Forelimb muscle (tissue), 1 donor: ENCODE measurements at regions not wholly inside any gene's neighbourhood (a gene's known extent, or its start where the extent isn't known, plus 50 kb on each side); places are given as distances from the start of the nearest gene placed in this dataset.
A peak's percentile ranks its signal among the peaks of the same experiment; 100 is the strongest.

ENCODE experiments used
- DNase-seq: peaks from one replicate; pipeline ENCODE4 v3.0.0-alpha.2; 2013; ENCODE audit warnings: low read depth

- no peak for DNase-seq
These were observed 607.0 kb upstream of the KIRREL3 start for GRCh38 chr11:127607487-127608085.

DNA sequence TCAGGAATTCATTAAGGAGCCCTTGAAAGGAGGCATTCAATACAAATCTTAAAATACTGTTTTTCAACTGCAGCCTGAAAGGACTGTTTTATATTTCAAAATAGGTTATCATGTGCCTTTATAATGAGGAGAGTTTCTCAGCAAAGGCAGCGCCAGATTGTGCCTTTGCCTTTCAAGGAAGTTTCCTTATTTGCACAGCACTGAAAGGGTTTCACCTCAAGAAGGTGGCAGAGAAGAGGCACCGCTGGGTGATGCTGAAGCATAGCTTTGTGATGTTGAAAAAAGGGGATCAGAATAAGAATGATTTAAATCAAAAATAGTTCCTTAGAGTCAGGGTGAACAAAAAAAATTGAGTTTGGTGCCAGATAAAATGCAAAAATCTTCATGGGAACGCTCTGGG is 601.0 kb upstream of the KIRREL3 start:
- no peak for DNase-seq

DNA sequence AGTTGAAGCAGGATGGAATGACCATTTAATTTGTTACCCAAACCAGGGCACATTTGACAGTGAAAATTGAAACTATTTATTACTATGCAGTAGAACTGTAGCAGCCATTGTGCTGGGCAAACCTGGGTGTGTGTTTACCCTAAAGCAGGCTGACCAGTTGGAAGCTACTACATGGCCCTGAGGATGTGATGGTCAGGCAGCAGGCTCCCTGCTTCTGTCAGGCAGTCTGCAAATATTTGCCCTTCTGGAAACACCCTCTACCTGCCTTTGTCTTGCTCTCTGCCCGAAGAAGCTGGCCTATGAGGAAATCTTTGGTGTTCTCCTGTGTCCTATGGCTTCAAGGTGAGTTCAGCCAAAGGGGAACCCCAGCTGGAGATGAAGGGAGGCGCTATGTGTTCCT is 600.1 kb upstream of the KIRREL3 start:
- no peak for DNase-seq

- DNase-seq = no peak
These were observed 597.9 kb upstream of the KIRREL3 start for GRCh38 chr11:127598476-127598875.

DNA sequence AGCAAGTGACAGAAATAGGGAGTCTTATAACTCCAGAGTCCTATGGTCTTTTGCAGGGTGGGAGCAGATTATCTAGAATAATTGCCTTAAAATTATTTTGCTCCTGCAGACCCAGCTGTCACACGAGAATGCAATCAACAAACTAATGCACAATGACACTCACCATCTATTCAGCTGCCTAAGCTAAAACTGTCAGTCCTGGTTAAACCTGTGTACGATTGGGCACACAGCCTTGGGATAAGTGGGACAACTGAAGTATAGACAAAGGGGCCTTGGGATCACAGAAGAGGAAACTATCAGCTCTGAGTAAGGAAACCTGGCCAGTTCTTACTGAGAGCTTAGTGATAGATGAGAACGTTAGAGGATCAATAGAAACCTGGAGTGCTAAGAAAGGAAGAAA is 595.9 kb upstream of the KIRREL3 start:
- no peak for DNase-seq

DNA sequence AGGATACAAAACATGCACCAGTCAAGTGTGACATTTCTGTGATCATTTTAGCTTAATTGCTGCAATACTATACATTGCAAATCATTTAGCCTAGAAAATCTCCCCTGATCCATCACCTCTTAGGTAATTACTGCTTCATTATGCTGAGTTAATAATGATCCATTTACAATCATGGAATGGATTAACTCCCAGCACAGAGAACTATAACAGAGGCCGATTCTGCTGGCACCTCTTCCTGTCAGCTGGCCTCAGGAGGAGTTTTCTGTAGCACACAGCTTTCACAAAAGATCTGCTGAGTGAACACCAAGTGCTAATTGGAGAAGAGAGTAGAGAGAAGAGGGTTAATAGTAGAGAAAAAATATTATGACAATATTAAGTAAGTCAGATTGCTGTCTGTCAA is 591.8 kb upstream of the KIRREL3 start:
- no peak for DNase-seq

DNA sequence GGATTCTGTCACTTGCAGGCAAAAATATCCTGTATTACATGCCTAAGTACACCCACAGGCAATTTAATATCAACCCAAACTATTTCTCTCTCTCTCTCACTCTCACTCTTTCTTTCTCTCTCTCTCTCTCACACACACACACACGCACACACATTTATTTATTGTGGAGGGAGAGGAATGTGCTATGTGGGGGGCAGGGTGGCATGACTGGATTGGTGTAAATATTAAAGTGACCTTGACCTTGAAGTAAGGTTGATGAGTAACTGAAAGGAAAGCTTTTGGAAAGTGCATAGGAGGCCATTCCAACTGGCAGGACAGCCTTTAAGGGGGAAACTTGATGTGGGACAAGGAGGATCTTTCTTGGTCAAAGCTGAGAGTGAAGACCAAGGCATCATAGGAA is 589.7 kb upstream of the KIRREL3 start:
- no peak for DNase-seq

- no peak for DNase-seq
These were observed 587.9 kb upstream of the KIRREL3 start for GRCh38 chr11:127588431-127588830.

GRCh38 chr11:127587511-127587910 is 586.9 kb upstream of the KIRREL3 start:
- no peak for DNase-seq

GRCh38 chr11:127576210-127576609 is 575.6 kb upstream of the KIRREL3 start:
- no peak for DNase-seq

- no peak for DNase-seq
These were observed 573.9 kb upstream of the KIRREL3 start for GRCh38 chr11:127574478-127574877.

- no peak for DNase-seq
These were observed 568.3 kb upstream of the KIRREL3 start for GRCh38 chr11:127568891-127569290.

- DNase-seq = no peak
These were observed 566.8 kb upstream of the KIRREL3 start for GRCh38 chr11:127567237-127567932.

DNA sequence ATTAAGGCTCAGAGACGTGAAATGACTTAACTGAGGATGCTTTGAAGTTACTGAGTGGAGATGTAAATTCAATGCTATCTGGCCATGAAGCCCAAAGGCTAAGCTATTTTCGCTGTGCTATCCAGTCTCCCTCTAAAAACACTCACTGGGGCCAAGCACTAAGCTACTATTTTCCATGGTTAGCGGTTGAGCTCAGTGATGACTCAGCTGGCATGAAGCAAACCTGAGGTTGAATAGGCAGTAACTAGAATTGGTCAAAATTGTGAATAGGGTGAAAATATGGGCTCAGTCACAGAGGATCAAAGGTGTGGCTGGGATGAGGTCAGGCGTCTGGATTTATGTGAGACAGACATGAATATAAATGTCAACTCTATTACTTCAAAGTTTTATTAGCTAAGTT is 564.2 kb upstream of the KIRREL3 start:
- no peak for DNase-seq

DNA sequence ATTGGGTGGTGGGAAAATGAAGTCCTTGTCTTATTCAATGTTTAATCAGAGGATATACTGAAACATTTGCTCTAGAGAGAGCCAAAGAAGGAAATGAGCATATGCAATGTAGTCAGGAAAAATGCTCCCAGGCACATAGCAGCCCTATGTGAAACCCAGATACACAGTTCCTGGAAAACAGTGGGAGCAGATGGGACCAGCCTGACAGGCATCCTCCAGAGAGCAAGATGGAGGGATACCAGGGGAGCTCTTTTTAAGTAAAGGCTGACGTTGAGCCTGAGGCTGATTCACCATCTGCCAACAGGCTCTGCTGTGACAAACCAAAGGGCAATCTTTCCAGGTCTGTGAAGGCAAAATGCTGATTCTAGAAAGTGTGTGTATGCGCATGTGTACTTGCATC is 559.4 kb upstream of the KIRREL3 start:
- no peak for DNase-seq

GRCh38 chr11:127552446-127552845 is 551.9 kb upstream of the KIRREL3 start:
- DNase-seq = no peak

- no peak for DNase-seq
These were observed 530.6 kb upstream of the KIRREL3 start for GRCh38 chr11:127531167-127531566.

GRCh38 chr11:127528297-127528696 is 527.7 kb upstream of the KIRREL3 start:
- no peak for DNase-seq

- DNase-seq = peak; percentile 2
These were observed 524.0 kb upstream of the KIRREL3 start for GRCh38 chr11:127524618-127525017.

GRCh38 chr11:127521413-127521812 is 520.8 kb upstream of the KIRREL3 start:
- DNase-seq = no peak

- no peak for DNase-seq
These were observed 507.3 kb upstream of the KIRREL3 start for GRCh38 chr11:127507851-127508250.

GRCh38 chr11:127506647-127507046 is 506.1 kb upstream of the KIRREL3 start:
- DNase-seq = no peak

DNA sequence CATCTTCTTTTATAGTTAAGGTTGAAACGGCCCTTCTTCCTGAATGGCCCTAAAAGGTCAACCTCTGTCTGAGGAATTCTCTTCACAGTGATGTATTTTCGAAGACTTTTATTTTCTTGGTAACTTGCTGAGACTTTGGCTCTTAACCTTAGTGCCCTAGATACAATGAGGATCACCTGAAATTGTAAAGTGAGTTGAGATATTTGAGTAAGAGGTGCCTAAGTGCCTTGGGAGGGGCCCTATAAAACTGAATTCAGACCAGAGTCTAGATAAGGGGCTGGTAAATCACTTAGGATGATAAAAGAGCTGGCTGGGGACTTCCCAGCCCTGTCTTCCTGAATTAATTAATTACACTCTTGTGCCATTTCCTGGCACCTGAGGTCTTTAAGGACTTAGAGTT is 505.6 kb upstream of the KIRREL3 start:
- DNase-seq = no peak

GRCh38 chr11:127496165-127496564 is 495.6 kb upstream of the KIRREL3 start:
- no peak for DNase-seq
